GM19395 (cell line): ENCODE measurements at regions not wholly inside any gene's neighbourhood (a gene's known extent, or its start where the extent isn't known, plus 50 kb on each side); places are given as distances from the start of the nearest gene placed in this dataset.

Experiments
- ATAC-seq: cut with Tn5 transposase; IDR thresholded peaks from one replicate; pipeline ENCODE4 v1.9.1; 2021; ENCODE audit warnings: mild to moderate bottlenecking, moderate library complexity; ENCODE audit not compliant: unreplicated experiment

DNA sequence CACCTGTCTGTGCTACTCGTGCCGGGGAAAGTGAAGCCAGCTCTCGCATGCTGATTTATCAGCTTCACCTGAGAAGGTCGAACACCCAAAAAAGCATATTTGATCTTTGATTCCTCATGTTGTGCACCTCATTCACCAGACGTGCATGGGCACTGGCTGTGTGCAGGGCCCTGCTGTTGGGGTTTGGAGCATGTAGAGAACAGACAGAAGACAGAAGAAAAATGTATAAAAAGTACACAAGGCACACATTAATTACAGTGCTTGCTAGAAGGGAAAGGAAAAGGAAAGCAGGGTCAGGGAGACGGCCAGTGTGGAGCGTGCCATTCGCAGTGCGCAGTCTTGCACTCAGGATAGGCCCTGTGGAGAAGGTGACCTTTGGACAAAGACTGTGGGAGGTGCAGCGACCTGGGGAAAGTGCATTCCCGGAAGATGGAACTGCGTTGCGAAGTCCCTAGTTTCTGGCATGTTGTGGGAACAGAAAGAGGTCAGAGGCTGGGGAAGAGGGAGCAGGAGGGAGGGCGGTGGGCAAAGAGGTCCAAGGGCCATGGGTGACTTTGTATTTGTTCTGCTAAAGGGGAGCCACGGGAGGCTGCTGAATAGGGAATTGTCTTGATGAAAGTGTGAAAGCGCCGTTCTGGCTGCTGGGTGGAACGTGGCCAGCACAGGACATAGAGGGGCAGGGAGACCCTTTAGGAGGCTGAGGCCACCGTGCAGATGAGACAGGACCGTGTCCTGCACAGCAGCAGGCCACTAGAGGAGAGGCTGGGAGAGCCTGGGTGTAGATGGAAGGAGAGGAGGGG is 232.8 kb downstream of the GLRX3 start:
- ATAC-seq, result no peak

DNA sequence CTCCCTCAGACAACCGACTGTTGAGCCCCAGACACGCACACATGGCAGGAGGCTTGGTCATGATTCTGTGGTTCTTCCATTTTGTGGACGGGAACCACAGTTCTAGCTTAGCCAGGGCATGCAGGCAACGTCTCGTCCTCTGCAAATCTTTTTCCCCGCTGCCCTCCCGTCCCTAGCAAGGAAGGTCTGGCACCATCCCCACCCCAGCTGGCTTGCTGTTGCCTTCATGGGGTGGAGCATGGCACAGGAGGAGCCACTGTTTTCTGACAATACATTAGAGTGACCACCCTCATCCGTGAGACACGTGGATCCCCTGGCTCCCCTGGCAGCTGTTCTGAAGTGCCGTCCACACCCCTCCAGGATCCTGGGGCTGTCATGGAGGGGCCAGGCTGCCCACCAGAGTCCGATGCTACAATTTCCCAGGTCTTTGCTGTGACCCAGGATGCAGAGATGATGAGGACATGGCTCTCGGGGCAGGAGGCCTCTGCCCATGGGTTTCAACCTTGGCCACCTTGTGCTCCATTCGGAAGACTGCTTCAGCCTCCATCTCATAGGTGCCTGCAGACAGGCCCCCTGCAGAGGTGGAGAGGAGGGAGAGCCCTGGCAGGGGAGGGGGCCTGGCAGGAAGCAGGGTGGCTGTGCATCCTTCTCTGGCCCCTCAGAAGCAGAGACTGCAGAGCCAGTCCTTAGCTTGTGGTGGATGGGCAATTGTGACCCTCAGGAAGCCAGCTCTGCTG is 233.6 kb downstream of the GLRX3 start:
- ATAC-seq, result no peak

DNA sequence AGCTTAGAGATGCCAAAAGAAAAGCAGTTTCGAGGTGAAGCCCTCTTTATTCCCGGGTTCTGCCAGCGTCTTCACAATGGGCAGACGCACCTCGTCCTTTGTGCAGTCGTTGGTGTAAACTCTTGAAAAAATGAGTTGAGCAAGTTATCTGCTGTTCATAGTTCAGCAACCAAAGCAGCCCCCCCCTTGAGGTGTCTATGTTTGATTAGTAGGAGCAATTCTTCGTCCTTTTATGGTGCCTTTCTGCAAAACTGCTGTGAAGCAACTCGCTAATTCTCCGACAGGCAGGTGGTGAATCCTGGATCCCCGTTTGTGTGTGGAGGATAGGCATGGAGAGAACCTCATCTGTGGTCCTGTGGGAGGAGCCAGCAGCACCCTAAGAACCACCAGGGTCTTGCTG is 234.5 kb downstream of the GLRX3 start:
- ATAC-seq, result no peak

DNA sequence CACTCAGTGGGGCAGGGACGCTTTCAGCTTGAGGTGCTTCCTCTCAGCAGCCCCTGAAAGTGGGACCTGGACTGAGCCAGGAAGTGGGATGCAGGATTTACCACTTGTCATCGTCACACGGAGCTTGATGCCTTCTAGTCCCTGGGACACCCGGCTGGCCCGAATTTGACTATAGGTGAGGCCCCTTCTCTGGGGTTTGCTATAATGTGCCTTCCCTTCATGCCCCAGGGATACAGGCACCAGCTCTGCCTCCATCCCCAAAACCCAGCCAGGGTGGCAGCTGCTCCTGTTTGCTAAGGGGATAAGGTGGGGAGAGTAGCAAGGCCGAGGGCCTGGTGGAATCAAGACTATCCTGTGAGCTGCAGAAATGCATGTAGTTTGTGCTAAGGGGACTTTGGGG is 235.0 kb downstream of the GLRX3 start:
- no peak for ATAC-seq

DNA sequence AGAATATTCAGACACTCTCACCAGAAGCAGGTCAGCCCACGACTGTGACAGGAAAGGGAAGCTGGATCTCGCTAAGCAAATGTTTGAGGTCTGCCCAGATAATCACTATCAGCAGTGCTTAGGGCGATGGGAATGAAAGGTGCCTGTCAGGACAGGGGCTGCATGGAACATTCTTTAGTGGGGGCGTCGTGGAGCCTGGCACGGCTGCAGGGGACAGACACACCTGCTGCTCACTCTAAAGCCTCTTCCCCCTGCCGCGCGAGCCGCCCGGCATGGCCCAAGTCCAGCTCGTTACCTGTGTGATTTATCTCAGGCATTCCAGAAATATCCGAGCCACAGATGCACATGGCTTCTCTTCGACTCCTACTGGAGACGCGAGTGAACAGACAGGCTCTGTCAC is 235.5 kb downstream of the GLRX3 start:
- ATAC-seq, result no peak

DNA sequence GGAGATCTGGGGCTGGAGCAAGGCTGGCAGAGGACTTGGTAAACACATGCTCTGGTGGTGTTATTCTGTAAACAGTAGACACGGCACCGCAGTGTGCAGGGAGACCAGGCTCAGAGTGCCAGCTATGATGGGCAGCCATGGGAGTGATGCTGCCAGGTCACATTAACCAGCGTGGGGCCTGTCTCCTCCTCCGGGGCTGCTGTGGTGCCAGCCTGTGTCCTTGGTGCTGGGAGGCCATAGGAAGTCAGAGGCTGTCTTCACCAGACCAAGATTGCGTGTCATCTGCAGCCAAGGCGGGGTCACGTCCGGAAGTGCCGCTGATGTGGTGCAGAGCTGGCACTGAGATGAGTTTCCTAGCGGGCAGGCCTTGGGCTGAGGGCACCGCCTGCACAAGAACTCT is 236.0 kb downstream of the GLRX3 start:
- ATAC-seq, result no peak

DNA sequence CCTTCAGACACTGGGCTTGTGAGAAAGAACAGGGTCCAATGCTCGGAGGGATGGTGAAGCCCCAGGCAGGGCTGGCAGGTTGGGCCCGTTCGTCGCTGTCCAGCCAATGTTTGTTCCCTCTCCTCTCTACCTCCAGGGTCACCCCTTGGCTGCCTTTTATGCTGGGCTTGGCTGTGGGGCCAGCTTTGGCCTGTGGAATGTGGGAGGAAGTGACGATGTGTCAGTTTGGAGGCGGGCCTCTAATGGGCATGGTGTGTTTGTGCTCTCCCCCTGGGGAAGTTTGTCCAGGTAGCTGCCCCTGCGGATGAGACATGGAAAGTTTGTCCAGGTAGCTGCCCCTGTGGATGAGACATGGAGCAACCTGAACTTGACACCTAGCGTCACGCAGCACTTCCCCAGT is 236.7 kb downstream of the GLRX3 start:
- no peak for ATAC-seq

DNA sequence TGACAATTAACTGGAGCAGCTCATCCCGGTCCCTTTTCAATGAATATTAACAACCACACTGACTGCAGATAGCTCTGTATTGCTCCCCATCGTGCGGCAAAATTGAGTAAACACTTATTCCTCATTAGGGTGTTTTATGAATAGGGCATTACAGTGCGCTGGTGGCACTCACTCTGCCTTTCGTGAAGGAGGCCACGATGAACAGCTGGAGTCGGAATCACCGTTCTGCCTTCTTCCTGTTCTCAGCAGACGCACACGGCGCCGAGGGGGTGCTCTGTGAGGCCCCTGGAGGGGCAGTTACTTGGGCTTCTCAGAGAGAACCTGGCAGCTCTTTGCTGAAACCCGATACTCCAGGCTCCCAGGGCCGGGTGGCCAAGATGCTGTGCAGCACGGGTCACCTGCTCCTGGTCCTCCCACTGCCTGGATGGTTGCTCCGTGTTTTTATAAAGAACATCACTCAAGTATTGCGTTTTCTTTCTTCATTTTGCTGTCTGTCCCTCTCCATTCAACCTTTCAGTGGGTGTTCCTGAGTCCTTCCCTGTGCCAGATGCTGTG is 241.9 kb downstream of the GLRX3 start:
- no peak for ATAC-seq

DNA sequence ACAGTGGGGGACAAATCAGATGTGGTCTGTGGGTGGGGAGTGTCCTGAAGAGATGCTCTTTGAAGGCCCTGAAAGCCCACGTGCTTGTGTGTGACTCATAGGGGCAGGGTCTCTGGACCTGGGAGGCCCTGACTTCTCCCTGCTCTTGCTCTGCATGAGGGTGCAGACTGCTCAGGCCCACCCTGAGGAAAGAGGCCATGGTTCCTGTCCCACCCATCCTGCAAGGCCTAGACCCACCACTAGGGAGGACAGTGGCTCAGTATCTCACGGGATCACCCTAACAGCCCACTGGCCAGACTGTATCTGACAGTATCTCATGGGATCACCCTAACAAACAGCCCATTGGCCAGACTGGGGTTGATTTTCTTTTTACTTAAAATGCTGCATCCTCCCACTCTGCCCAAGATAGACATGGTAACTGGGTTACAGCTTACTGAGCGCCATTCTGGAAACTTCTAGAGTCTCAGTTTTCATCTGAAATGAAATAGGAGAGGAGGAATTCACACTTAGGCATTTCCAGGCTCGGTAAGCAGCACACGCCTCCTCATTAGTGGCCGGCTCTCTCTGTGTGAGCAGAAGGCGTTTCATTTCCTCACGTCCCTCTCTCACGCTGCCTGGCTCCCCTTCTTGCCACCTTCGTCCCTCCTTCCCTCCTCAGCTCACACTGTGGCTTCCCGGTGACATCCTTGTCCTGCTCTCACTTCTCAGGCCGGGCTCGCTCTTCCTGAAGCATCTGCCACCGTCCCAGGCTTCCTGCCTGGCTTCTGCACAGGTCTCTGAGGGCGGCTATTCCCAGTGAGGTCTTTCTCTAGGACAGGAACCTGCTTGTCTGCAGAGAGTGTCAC is 242.6 kb downstream of the GLRX3 start:
- no peak for ATAC-seq

DNA sequence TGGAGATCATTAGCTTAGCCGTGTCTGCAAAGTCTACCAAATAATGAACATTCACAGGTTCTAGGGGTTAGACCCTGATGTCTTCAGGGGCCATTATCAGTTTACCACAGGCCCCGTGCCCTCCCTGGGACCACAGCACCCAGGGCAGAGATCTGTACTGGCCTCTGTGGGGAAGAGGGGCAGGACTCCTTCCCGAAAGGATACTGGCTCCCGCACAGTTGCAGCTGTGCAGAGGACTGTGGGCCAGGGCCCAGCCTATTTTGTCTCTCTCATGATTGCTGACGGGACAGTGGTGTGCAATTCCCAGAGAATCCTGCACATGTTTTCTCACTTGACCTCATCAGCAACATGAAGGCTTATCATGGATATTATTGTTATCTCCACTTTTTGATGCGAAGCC is 243.9 kb downstream of the GLRX3 start:
- no peak for ATAC-seq

DNA sequence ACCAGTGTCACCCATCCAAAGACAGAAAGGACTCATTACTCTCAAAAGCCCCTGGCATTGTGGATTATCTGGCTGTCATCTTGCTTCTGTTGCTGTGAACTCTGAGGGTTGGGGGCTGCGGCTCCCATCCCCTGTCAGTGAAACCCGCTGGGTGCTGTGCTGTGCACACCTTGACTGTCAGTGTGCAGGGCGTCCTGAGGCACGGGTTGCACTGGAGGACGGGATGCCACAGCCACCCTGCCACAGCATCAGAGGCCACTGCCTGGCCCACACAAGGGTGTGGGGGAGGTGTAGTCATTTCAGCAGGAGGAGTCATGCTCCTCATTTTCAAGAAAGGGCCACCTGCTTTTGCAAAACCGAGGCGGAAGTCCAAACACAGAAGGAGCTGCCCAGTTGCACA is 245.8 kb downstream of the GLRX3 start:
- ATAC-seq, result no peak

DNA sequence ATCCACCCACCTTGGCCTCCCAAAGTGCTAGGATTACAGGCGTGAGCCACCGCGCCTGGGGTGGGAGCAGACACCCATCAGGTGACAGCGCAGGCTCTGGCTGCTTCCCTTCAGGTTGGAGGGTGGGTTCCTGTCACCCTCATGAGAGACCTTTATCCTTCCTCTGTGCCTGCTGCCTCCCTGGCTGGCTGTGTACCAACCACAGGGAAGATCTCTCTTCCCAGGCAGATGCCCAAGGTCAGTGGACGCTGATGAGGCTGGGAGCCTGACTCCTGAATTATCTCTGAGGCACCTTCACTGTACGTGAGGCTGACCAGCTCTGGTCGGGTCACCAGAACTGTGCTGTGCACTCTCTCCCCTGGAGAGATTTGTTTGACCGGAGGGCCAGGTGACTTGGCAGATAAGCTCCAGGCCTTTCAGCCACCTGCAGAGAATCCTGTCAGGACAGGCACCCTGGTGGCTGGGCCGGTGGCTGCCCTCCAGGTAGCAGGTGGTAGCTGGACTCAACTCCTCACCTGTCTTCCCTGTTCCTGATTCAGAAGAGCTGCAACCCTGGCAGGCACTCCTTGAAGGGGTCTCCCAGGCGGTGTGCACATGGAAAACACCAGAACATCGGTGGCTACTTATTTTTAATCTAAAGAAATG is 251.9 kb downstream of the GLRX3 start:
- ATAC-seq, result no peak

DNA sequence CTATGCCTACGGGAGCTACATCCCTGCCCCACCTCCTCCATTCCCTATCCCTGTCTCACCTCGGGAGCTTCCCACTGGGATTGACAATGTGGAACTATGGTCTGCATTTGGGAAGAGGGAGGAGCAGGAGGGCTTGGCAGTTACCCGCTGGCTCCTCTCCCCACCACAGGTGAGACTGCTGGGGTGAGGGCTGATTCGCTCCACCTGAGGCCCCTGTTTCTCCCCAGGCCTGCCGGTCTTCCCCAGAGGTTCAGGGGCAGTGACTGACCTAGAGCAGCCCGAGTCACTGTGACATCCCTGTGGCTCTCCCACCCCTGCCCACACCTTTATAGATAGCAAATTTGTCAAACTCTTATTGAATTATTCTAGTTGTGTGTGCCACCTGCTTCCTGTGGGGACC is 252.6 kb downstream of the GLRX3 start:
- no peak for ATAC-seq

DNA sequence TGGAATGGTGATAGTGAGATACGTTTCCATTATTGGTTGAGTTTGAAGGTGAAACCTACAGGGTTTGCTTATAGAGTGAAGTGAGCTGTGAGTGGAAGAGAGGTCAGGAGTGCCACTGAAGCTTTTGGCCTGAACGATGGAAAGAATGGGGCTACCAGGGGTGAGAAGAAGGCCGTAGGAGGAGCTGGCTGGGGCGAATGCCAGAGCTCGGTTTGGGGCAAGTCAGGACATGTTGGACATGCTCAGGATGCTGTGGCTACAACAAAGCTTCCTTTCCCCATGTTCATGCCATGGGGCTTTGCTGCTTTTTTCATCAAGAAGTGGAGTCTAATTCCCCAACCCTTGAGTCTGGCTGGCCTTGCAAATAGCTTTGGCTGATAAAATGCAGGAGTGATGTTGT is 253.7 kb downstream of the GLRX3 start:
- no peak for ATAC-seq

DNA sequence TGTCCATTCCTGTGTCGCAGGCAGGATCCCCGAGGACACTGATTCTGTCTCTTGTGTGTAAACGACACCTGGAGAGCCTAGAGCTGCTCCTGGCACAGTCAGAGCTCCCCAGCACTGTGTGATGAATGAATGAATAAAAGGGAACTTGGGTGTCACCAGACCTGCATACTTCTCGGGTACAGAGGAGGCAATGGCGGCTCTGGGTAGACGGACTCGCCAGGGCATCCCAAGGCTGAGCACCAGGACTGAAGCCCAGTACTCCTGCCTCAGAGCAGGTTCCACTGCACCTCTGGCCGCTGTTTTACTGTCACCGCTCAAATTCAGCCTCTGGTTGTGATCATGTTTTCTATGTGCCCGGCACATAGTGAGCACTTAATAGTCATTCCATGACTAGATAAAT is 255.8 kb downstream of the GLRX3 start:
- ATAC-seq, result no peak

DNA sequence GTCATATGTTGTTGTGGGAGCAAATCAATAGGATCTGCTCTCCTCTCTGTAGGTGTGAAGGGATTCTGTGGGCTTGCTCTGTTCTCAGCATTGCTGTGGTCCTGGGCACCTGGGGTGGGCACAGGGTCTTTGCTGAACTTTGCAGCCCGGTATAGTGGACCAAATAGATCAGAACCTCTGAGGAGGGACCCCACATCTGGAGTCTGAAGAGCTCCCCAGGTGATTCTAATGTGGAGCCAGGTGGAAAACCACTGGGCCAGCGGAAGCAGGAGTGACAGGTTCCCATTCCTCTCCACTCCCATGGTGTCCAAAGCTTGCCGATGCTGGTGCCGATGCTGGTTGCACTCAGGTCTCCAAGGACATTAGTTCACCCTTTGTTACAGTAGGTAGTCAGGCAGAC is 257.2 kb downstream of the GLRX3 start:
- ATAC-seq, result no peak

DNA sequence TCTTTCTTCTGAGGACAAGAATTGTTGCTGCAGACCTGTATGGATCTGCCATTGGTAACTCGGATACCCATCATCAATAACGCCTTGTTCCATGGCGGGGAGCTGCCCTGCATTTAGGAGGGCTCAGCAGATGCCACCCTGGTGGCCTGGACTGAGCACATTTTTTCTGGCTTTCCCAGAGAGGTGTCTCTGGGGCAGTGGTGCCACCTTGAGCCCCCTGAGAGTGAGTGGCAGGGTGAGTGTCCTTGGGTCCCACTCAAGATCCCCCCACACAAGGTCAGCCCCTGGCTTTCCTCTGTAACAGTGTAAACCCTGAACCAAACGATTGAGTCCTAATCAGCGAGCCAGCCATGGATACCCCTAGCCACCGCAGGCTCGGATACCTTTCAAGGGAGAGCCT is 258.6 kb downstream of the GLRX3 start:
- no peak for ATAC-seq

DNA sequence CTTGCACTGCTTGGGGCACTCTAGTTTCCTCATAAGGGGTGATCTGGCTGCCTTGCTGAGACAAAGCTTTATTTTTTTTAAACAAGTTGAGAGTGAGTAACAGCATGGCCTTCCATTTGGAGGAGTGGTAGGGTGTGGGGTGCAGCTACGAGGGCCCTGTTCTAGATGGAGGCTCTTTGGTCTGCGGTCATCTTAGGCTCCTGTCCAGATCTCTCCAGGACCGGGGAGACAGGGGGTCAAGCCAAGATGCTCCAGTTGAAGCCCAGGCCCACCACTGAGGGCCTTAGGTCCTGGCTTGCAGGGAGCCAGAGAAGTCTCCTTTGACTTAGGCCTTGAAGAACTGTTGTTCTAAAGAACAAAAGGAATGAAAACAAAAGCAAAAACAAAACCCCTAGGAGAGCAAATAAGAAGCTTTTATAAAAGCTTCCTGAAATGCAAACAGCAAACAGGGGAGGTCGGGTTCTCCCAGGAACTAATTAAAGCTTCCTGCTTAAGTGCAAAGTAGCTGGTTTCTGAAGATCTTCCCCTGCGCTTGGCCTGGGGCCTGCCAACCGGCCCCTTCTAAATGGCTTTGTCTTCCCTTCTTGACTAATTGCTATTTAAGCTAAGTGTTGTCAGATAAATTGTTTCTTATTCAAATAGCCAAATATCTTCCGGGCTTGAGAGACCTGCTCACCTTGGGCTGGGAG is 259.2 kb downstream of the GLRX3 start:
- no peak for ATAC-seq

DNA sequence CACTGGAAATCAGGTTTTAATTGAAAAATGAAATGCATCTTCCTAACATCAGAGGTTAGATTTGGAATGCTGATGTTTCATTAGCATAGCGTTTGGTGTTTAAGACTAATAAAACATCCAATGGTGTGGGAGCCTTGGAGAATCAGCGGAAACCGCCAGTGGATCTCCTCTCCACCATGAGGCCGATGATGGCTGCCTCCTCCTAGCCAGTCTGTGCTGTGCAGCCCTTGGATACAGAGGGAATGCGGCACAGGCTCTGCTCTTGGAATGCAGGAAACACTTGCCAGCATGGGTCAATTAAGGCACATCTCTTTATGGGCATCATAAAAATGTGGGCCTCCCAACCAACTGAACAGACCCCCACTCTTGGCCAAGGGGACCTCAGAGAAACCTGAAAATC is 259.9 kb downstream of the GLRX3 start:
- ATAC-seq, result no peak
